ENCODE measurements at regions not wholly inside any gene's neighbourhood (a gene's known extent, or its start where the extent isn't known, plus 50 kb on each side); places are given as distances from the start of the nearest gene placed in this dataset.

DNA sequence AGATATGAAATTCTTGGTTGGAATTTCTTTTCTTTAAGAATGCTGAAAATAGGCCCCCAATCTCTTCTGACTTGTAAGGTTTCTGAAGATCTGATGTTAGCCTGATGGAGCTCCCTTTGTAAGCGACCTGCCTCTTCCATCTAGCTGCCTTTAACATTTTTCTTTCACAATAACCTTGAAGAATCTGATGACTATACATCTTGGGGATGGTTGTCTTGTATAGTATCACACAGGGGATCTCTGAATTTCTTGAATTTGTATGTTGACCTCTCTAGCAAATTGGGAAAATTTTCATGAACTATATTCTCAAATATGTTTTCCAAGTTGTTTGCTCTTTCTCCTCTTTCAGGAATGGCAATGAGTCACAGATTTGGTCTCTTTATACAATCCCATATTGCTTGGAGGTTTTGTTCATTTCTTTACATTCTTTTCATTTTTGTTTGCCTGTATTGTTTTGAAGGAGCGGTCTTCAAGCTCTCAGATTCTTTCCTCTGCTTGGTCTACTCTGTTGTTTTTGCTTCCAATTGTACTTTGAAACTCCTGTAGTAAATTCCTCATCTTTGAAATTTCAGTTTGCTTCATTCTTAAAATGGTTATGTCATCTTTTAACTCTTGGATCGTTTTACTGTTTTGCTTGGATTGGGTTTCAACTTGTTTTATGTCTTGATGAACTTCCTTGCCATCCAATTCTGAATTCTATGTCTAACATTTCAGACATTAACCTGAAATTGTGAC is 245.2 kb upstream of the TARS1 start:
- no peaks in the 10 kb centered on the region for H3K4me1 ChIP-seq
- no peaks in the 10 kb centered on the region for H3K27me3 ChIP-seq
- no peak overlapping the region for H3K27ac ChIP-seq
- no peak overlapping the region for H3K4me3 ChIP-seq
- DNase-seq, result no peak
- peaks cover 0 to 23% (median 3%) of the 10 kb centered on the region in 11 donors for H3K9me3 ChIP-seq
- H3K36me3 ChIP-seq, result no peaks in the 10 kb centered on the region
- intact Hi-C loops (cut with DNase I), result loop anchor here in 1 of 10 donors (5.0 kb wide), 1 partner anchor 782 kb away; no protein-coding TSS in a partner anchor
- 59 to 64% methylated on average over 3 of the region's 3 CpGs for WGBS, 2 donors
- ATAC-seq, result no peak
- TF ChIP-seq, protein P1, sequence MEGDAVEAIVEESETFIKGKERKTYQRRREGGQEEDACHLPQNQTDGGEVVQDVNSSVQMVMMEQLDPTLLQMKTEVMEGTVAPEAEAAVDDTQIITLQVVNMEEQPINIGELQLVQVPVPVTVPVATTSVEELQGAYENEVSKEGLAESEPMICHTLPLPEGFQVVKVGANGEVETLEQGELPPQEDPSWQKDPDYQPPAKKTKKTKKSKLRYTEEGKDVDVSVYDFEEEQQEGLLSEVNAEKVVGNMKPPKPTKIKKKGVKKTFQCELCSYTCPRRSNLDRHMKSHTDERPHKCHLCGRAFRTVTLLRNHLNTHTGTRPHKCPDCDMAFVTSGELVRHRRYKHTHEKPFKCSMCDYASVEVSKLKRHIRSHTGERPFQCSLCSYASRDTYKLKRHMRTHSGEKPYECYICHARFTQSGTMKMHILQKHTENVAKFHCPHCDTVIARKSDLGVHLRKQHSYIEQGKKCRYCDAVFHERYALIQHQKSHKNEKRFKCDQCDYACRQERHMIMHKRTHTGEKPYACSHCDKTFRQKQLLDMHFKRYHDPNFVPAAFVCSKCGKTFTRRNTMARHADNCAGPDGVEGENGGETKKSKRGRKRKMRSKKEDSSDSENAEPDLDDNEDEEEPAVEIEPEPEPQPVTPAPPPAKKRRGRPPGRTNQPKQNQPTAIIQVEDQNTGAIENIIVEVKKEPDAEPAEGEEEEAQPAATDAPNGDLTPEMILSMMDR (IDR thresholded peaks at IDR 0.05), result no peak

- H3K9me3 ChIP-seq, result peaks cover 0 to 18% (median 3%) of the 10 kb centered on the region in 11 donors
- intact Hi-C loops (cut with DNase I), result loop anchor here in 1 of 10 donors (5.0 kb wide), 1 partner anchor 778 kb away; no protein-coding TSS in a partner anchor
- 56 to 68% methylated on average over 4 of the region's 4 CpGs for WGBS, 2 donors
- ATAC-seq, result no peak
- H3K4me1 ChIP-seq, result no peaks in the 10 kb centered on the region
- no peak overlapping the region for H3K4me3 ChIP-seq
- TF ChIP-seq, protein P1 (IDR thresholded peaks at IDR 0.05), result no peak
- H3K27ac ChIP-seq, result no peak overlapping the region
- H3K27me3 ChIP-seq, result no peaks in the 10 kb centered on the region
- no peaks in the 10 kb centered on the region for H3K36me3 ChIP-seq
- no peak for DNase-seq
Observed at GRCh38 chr5:33198836-33199235, 241.9 kb upstream of the TARS1 start.

DNA sequence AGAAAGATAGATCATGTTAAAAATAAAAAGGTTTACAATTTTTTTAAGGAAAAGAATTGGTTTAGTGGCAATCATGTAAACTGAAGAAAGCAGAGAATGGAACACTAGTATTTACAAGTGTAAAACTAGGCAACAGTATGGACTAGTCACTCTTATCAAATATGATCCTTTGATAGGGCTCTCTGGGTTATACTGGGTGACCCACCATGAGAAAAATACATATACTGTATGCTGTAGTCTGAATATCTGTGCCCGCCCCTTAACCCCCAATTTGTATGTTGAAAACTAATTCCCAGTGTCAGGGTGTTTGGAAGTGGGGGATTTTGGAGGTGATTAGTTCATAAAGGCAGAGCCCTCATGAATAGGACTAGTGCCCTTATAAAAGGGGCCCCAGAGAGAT is 236.8 kb upstream of the TARS1 start:
- WGBS, 2 donors, result 50 to 93% methylated on average over 1 of the region's 1 CpG
- no peak overlapping the region for H3K27ac ChIP-seq
- intact Hi-C loops (cut with DNase I), result no loop called here
- H3K4me1 ChIP-seq, result peaks cover 0 to 17% (median 12%) of the 10 kb centered on the region in 9 donors
- ATAC-seq, result no peak
- no peak for DNase-seq
- H3K9me3 ChIP-seq, result peaks cover 0 to 6% (median 0%) of the 10 kb centered on the region in 11 donors
- H3K4me3 ChIP-seq, result no peak overlapping the region
- TF ChIP-seq, protein P1 (IDR thresholded peaks at IDR 0.05), result no peak
- H3K27me3 ChIP-seq, result no peaks in the 10 kb centered on the region
- no peaks in the 10 kb centered on the region for H3K36me3 ChIP-seq

- 71 to 75% methylated on average over 3 of the region's 3 CpGs for WGBS, 2 donors
- DNase-seq (no peak), ATAC-seq (no peak)
- H3K4me3 ChIP-seq, result no peak overlapping the region
- TF ChIP-seq, protein P1 (IDR thresholded peaks at IDR 0.05), result no peak
- peaks cover 0 to 6% (median 0%) of the 10 kb centered on the region in 11 donors for H3K9me3 ChIP-seq
- intact Hi-C loops (cut with DNase I), result no loop called here
- H3K36me3 ChIP-seq, result no peaks in the 10 kb centered on the region
- no peaks in the 10 kb centered on the region for H3K27me3 ChIP-seq
- H3K27ac ChIP-seq, result no peak overlapping the region
- peaks cover 0 to 17% (median 12%) of the 10 kb centered on the region in 9 donors for H3K4me1 ChIP-seq
Observed at GRCh38 chr5:33205079-33205478, 235.7 kb upstream of the TARS1 start.

All from heart right ventricle (tissue), 16 donors.